Karpas-422 (cell line): ENCODE measurements at regions not wholly inside any gene's neighbourhood (a gene's known extent, or its start where the extent isn't known, plus 50 kb on each side); places are given as distances from the start of the nearest gene placed in this dataset.

Experiments used
- DNase-seq: peaks from one replicate; pipeline ENCODE4 v3.0.0-alpha.2; 2015
- H2AFZ ChIP-seq: fragments of 200-600 bp; sonication (generic); 2 replicates; pipeline ENCODE4 v1.6.1; 2014; ENCODE audit warnings: antibody characterized with exemption, low read length, mixed read lengths
- H3K27ac ChIP-seq: fragments of 200-600 bp; sonication (generic); 2 replicates; pipeline ENCODE4 v1.5.1; 2014; ENCODE audit warnings: mild to moderate bottlenecking, low read length, moderate library complexity
- H3K27me3 ChIP-seq: fragments of 200-600 bp; sonication (generic); 2 replicates; pipeline ENCODE4 v1.6.1; 2014; ENCODE audit warnings: low read length, mixed read lengths
- H3K36me3 ChIP-seq: fragments of 200-600 bp; sonication (generic); 2 replicates; pipeline ENCODE4 v1.6.1; 2014; ENCODE audit warnings: low read length, mixed read lengths; ENCODE audit not compliant: insufficient read depth
- H3K4me1 ChIP-seq: fragments of 200-600 bp; sonication (generic); 2 replicates; pipeline ENCODE4 v1.6.1; 2014; ENCODE audit warnings: mild to moderate bottlenecking, low read length, mixed read lengths
- H3K4me2 ChIP-seq: fragments of 200-600 bp; sonication (generic); 2 replicates; pipeline ENCODE4 v1.6.1; 2014; ENCODE audit warnings: low read length, low read depth, mild to moderate bottlenecking; ENCODE audit not compliant: poor library complexity, severe bottlenecking
- H3K4me3 ChIP-seq: fragments of 200-600 bp; sonication (generic); 2 replicates; pipeline ENCODE4 v1.5.1; 2014; ENCODE audit warnings: mild to moderate bottlenecking, antibody characterized with exemption, low read length, mixed read lengths
- H3K79me2 ChIP-seq: fragments of 200-600 bp; sonication (generic); 2 replicates; pipeline ENCODE4 v1.6.1; 2014; ENCODE audit warnings: mild to moderate bottlenecking, low read length, mixed read lengths
- H3K9ac ChIP-seq: fragments of 200-600 bp; sonication (generic); 2 replicates; pipeline ENCODE4 v1.6.0; 2014; ENCODE audit warnings: low read length
- H3K9me2 ChIP-seq: fragments of 200-600 bp; sonication (generic), shearing (Covaris generic); replicated peaks from 2 replicates; pipeline ENCODE4 v1.6.0; 2014; ENCODE audit warnings: mild to moderate bottlenecking, low read length, moderate library complexity; ENCODE audit not compliant: insufficient read depth
- H3K9me3 ChIP-seq: fragments of 300-700, 200-600 bp; sonication (generic); 2 replicates; pipeline ENCODE4 v1.6.1; 2014; ENCODE audit warnings: low read length, mixed read lengths
- H4K20me1 ChIP-seq: fragments of 200-600 bp; sonication (generic); 2 replicates; pipeline ENCODE4 v1.6.1; 2014; ENCODE audit warnings: mild to moderate bottlenecking, antibody characterized with exemption, low read length, low read depth; ENCODE audit not compliant: insufficient read depth

DNA sequence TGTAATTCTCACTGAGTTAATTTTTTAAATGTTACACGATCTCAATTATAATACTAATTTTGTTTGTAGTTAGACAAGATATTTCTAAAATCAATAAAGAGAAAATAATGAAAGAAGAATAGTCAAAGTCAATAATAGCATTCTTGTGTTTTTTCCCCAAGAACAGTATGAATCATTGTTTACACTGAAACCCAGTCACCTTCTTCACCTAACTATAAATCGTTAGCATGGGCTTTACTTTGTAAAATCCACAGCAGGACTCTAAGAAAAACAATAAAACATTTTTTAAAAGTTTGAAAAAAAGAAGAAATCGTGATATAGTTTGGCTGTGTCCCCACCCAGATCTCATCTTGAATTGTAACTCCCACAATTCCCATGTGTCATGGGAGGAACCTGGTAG is 234.6 kb upstream of the LYPLAL1 start:
- no peak for DNase-seq
- H3K4me1 ChIP-seq, result no peaks in the 10 kb centered on the region
- H3K4me2 ChIP-seq, result no peak overlapping the region
- no peaks in the 10 kb centered on the region for H4K20me1 ChIP-seq
- no peak overlapping the region for H3K27ac ChIP-seq
- H3K9me2 ChIP-seq, result no peaks in the 10 kb centered on the region
- no peak overlapping the region for H2AFZ ChIP-seq
- no peak overlapping the region for H3K9ac ChIP-seq
- no peaks in the 10 kb centered on the region for H3K79me2 ChIP-seq
- no peak overlapping the region for H3K4me3 ChIP-seq
- H3K36me3 ChIP-seq, result no peaks in the 10 kb centered on the region
- no peaks in the 10 kb centered on the region for H3K9me3 ChIP-seq
- H3K27me3 ChIP-seq, result no peaks in the 10 kb centered on the region

DNA sequence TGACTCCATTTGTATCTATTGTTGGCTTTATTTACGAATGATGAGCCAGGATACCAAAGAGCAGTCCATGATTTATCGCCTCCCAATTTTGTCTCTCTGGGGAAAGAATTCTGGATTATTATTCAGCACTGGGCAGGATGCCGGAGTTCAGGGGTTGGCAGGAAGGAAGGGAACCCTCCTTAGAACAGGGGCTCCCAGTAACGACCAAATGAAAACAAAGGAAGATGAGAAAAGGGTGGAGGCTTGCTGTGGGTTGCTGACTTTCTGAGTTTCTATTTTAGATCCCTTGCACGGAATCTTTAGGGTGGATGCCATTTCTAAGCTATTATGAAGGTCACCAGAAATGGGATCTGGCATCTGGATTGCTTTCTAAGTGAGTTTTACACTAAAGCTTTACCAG is 231.2 kb upstream of the LYPLAL1 start:
- no peaks in the 10 kb centered on the region for H3K27me3 ChIP-seq
- H3K4me1 ChIP-seq, result no peaks in the 10 kb centered on the region
- H3K79me2 ChIP-seq, result no peaks in the 10 kb centered on the region
- H3K36me3 ChIP-seq, result no peaks in the 10 kb centered on the region
- H3K4me3 ChIP-seq, result no peak overlapping the region
- H2AFZ ChIP-seq, result no peak overlapping the region
- DNase-seq, result no peak
- no peaks in the 10 kb centered on the region for H3K9me3 ChIP-seq
- no peaks in the 10 kb centered on the region for H3K9me2 ChIP-seq
- no peak overlapping the region for H3K9ac ChIP-seq
- H3K27ac ChIP-seq, result no peak overlapping the region
- no peaks in the 10 kb centered on the region for H4K20me1 ChIP-seq
- H3K4me2 ChIP-seq, result no peak overlapping the region

DNA sequence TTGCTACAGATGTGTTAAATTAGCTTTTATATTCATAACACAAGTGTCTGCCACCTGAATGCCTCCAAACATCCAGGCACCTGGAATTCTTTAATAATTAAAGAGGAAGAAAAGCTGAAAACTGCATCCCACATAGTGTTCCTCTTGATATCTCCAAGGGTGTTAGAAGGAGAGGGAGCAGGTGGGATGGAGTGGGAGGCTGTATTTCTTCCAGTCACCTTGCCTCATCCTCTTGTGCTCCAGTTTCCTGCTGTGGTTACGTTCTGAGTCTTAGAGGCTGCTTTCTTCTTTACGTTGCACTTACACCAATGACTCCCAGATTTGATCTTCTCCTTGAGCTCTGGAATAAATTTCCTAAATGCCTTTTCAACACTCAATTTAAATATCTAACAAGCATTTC is 230.3 kb upstream of the LYPLAL1 start:
- H4K20me1 ChIP-seq, result no peaks in the 10 kb centered on the region
- no peak overlapping the region for H3K4me3 ChIP-seq
- no peak overlapping the region for H2AFZ ChIP-seq
- DNase-seq, result no peak
- H3K79me2 ChIP-seq, result no peaks in the 10 kb centered on the region
- H3K4me2 ChIP-seq, result no peak overlapping the region
- H3K9me2 ChIP-seq, result no peaks in the 10 kb centered on the region
- H3K9ac ChIP-seq, result no peak overlapping the region
- no peaks in the 10 kb centered on the region for H3K27me3 ChIP-seq
- no peak overlapping the region for H3K27ac ChIP-seq
- H3K36me3 ChIP-seq, result no peaks in the 10 kb centered on the region
- no peaks in the 10 kb centered on the region for H3K9me3 ChIP-seq
- H3K4me1 ChIP-seq, result no peaks in the 10 kb centered on the region

DNA sequence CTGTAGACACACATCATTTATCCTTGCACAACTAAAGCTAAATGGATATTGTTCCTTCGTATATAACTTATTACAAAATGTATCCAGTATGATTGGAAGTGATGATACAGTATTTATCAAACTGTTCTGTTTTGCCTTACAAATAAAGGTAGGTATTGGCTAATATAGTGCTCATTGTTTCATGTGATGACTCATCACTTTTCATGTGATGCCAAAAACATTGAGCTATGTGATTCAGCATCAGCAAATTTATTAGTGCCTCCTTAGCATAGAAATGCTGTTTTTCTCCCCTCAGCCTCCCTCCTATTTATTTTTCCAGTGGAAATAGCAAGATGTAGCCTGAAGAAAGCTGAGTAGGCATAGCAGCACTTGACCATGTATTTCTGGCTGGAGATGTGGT is 228.6 kb upstream of the LYPLAL1 start:
- DNase-seq, result no peak
- no peak overlapping the region for H3K9ac ChIP-seq
- H4K20me1 ChIP-seq, result no peaks in the 10 kb centered on the region
- no peaks in the 10 kb centered on the region for H3K79me2 ChIP-seq
- H3K4me3 ChIP-seq, result no peak overlapping the region
- no peaks in the 10 kb centered on the region for H3K4me1 ChIP-seq
- H3K27ac ChIP-seq, result no peak overlapping the region
- H3K4me2 ChIP-seq, result no peak overlapping the region
- H2AFZ ChIP-seq, result no peak overlapping the region
- H3K36me3 ChIP-seq, result no peaks in the 10 kb centered on the region
- H3K9me2 ChIP-seq, result no peaks in the 10 kb centered on the region
- no peaks in the 10 kb centered on the region for H3K27me3 ChIP-seq
- H3K9me3 ChIP-seq, result no peaks in the 10 kb centered on the region

DNA sequence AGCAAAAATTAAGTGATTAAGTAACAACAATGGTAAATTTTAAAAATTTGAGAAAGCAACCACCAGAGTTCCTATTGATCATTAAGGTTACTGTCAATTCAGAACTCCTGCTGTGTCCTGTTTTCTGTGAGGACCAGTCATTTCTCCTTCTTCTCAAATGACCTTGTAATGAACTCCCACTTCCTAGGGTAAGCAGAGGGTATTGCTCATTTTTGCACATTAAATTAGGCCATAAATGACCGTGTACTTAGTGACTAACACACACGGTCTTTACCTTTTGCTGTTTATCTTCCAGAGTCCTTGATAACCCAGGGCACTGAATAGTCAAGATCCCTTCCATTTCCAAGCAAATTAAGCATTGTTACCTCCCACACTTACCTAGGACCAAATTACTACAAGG is 227.5 kb upstream of the LYPLAL1 start:
- Histone ChIP-seq H3K79me2 (no peaks in the 10 kb centered on the region), H3K36me3 (no peaks in the 10 kb centered on the region), H2AFZ (no peak overlapping the region), H4K20me1 (no peaks in the 10 kb centered on the region), H3K4me2 (no peak overlapping the region), H3K9me3 (no peaks in the 10 kb centered on the region), H3K4me3 (no peak overlapping the region), H3K27ac (no peak overlapping the region), H3K9me2 (no peaks in the 10 kb centered on the region), H3K9ac (no peak overlapping the region), H3K4me1 (no peaks in the 10 kb centered on the region), H3K27me3 (no peaks in the 10 kb centered on the region)
- DNase-seq, result no peak

DNA sequence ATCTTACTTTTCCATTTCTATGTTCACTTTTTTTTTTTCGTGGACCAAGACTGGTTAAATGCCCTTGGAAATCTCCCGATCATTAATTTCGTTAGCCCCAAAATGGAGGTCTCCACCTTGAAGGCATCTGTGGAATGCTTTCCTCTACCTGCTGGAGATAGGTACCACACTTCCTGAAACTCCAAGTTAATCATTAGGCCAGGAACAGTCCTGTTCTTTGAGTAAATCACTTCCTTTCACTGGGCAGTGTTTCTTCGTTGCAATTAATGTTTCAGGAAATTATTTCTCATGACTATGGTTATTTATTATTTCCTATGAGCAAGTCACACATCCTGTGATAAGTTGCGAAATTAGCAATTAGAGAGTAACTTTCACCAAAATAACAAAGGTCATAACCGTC is 225.2 kb upstream of the LYPLAL1 start:
- no peak overlapping the region for H3K4me2 ChIP-seq
- no peaks in the 10 kb centered on the region for H3K9me2 ChIP-seq
- no peak overlapping the region for H2AFZ ChIP-seq
- no peaks in the 10 kb centered on the region for H3K79me2 ChIP-seq
- H3K27me3 ChIP-seq, result no peaks in the 10 kb centered on the region
- no peak overlapping the region for H3K9ac ChIP-seq
- no peaks in the 10 kb centered on the region for H3K36me3 ChIP-seq
- no peak for DNase-seq
- H3K9me3 ChIP-seq, result no peaks in the 10 kb centered on the region
- no peak overlapping the region for H3K4me3 ChIP-seq
- no peak overlapping the region for H3K27ac ChIP-seq
- H3K4me1 ChIP-seq, result no peaks in the 10 kb centered on the region
- no peaks in the 10 kb centered on the region for H4K20me1 ChIP-seq

DNA sequence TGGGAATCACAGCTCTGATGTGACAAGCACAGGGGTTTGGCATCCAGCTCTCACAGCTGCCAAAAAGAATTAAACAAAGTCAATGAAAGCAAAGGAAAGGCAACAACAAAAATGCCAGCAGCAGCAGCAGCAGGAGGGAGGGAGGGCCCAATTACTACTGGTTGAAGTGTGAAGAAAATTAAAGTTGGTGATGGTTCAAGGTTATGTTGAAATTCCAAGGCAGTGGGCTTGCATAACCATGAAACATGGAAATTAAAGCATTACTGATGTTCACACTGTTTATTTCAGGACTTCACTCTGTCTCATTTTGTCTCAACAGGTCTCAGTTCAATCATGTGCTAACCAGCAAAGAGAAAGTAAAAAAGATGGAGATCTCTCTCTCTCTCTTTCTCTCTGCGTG is 220.3 kb upstream of the LYPLAL1 start:
- no peaks in the 10 kb centered on the region for H3K36me3 ChIP-seq
- H4K20me1 ChIP-seq, result no peaks in the 10 kb centered on the region
- H3K9ac ChIP-seq, result no peak overlapping the region
- H3K27me3 ChIP-seq, result no peaks in the 10 kb centered on the region
- H3K4me3 ChIP-seq, result no peak overlapping the region
- no peaks in the 10 kb centered on the region for H3K4me1 ChIP-seq
- no peak overlapping the region for H3K4me2 ChIP-seq
- H3K9me3 ChIP-seq, result no peaks in the 10 kb centered on the region
- H3K9me2 ChIP-seq, result no peaks in the 10 kb centered on the region
- H3K27ac ChIP-seq, result no peak overlapping the region
- DNase-seq, result no peak
- no peaks in the 10 kb centered on the region for H3K79me2 ChIP-seq
- no peak overlapping the region for H2AFZ ChIP-seq

DNA sequence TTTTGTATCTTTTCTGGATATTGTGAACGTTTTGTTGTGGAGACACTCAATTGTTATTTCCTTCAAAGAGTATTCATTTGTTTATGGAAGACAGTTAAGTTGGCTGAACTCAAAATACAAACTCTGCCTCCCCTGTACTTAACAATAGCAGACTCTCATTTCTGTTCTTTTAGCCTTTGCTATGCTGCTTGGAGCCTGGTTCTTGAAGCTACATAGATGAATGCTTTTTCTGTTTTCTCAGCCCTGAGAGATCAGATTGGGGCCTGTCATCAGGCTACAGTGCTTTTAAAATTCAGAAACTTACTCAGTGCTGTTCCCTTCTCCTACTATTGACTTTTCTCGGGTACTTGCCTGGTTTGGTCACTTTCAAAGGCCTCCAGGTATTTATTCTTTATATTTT is 215.7 kb upstream of the LYPLAL1 start:
- no peak overlapping the region for H2AFZ ChIP-seq
- no peak for DNase-seq
- H3K36me3 ChIP-seq, result no peaks in the 10 kb centered on the region
- H3K27ac ChIP-seq, result no peak overlapping the region
- H3K27me3 ChIP-seq, result no peaks in the 10 kb centered on the region
- no peak overlapping the region for H3K4me3 ChIP-seq
- no peak overlapping the region for H3K4me2 ChIP-seq
- H3K9me2 ChIP-seq, result no peaks in the 10 kb centered on the region
- no peaks in the 10 kb centered on the region for H3K4me1 ChIP-seq
- H3K79me2 ChIP-seq, result no peaks in the 10 kb centered on the region
- H3K9ac ChIP-seq, result no peak overlapping the region
- no peaks in the 10 kb centered on the region for H3K9me3 ChIP-seq
- no peaks in the 10 kb centered on the region for H4K20me1 ChIP-seq

DNA sequence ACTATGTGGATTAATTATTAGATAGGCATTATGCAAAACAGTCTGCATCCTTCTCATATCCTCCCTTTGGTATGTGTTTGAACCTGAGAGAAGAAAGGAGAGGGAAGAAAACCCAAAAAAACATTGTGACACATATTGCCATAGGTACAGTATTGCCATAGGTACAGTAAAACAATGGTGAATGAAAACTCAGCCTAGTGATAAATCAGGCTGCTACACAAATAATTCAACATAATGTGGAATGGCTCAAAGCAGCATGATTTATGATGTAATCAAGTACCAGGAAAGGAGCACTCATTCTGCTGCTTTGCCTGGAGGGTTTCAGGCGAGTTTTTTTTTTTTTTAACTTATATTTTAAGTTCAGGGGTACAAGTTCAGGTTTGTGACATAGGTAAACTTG is 213.9 kb upstream of the LYPLAL1 start:
- no peaks in the 10 kb centered on the region for H3K9me3 ChIP-seq
- no peak for DNase-seq

More for the DNA sequence above, 213.9 kb upstream of the LYPLAL1 start:
- no peaks in the 10 kb centered on the region for H3K9me2 ChIP-seq
- no peak overlapping the region for H3K4me3 ChIP-seq
- no peaks in the 10 kb centered on the region for H4K20me1 ChIP-seq
- no peaks in the 10 kb centered on the region for H3K4me1 ChIP-seq
- no peaks in the 10 kb centered on the region for H3K36me3 ChIP-seq
- no peak overlapping the region for H3K4me2 ChIP-seq
- H3K79me2 ChIP-seq, result no peaks in the 10 kb centered on the region
- H3K27ac ChIP-seq, result no peak overlapping the region
- H3K9ac ChIP-seq, result no peak overlapping the region
- H3K27me3 ChIP-seq, result no peaks in the 10 kb centered on the region
- no peak overlapping the region for H2AFZ ChIP-seq
